PC-3 (cell line): ENCODE measurements at regions not wholly inside any gene's neighbourhood (a gene's known extent, or its start where the extent isn't known, plus 50 kb on each side); places are given as distances from the start of the nearest gene placed in this dataset.

Source experiments
- ATAC-seq: fragments of 200-7000 bp; cut with Tn5 transposase; 2 replicates; pipeline ENCODE4 v1.9.1; 2020; ENCODE audit warnings: mild to moderate bottlenecking, moderate library complexity
- BruUV-seq: library from RNA; stranded (reverse); fragments of 400-500 nt; replicated peaks from 2 replicates; lab custom pipeline; 2021; lab: Mats Ljungman, UMichigan
- CTCF ChIA-PET: fragments of 300-600 bp; sonication (Branson Sonifier 250); formaldehyde crosslinking; loops from one replicate; lab custom pipeline; 2022; ENCODE audit warnings: antibody characterized with exemption; lab: Charles Lee
- POLR2A ChIA-PET: fragments of 300-600 bp; sonication (Branson Sonifier 250); formaldehyde crosslinking; loops from one replicate; lab custom pipeline; 2022; ENCODE audit warnings: antibody characterized with exemption; ENCODE audit not compliant: unreplicated experiment; lab: Charles Lee
- DNase-seq: peaks from one replicate; pipeline ENCODE4 v3.0.0-alpha.2; 2015
- H2AFZ ChIP-seq: fragments of 300-600 bp; sonication (generic); 2 replicates; pipeline ENCODE4 v1.6.0; 2016; ENCODE audit warnings: antibody characterized with exemption, low read length
- H3F3A ChIP-seq: fragments of 300-600 bp; sonication (generic); one replicate; pipeline ENCODE4 v1.6.0; 2017; ENCODE audit warnings: antibody characterized with exemption, low read length, control low read depth, mild to moderate bottlenecking; ENCODE audit not compliant: unreplicated experiment
- H3K27ac ChIP-seq: fragments of 300-600 bp; sonication (generic); 2 replicates; pipeline ENCODE4 v1.5.1; 2016; ENCODE audit warnings: mild to moderate bottlenecking, low read length
- H3K27me3 ChIP-seq: fragments of 300-600 bp; sonication (generic); 2 replicates; pipeline ENCODE4 v1.6.1; 2016; ENCODE audit warnings: low read length, mixed read lengths
- H3K36me3 ChIP-seq: fragments of 300-600 bp; sonication (generic); 2 replicates; pipeline ENCODE4 v1.6.1; 2016; ENCODE audit warnings: low read depth, mixed run types, low read length, mixed read lengths
- H3K4me1 ChIP-seq: fragments of 300-600 bp; sonication (generic); 2 replicates; pipeline ENCODE4 v1.5.1; 2016; ENCODE audit warnings: low read length; ENCODE audit not compliant: insufficient read depth
- H3K4me2 ChIP-seq: fragments of 300-600 bp; sonication (generic); 2 replicates; pipeline ENCODE4 v1.6.0; 2016; ENCODE audit warnings: low read length
- H3K4me3 ChIP-seq: fragments of 300-600 bp; sonication (generic); 2 replicates; pipeline ENCODE4 v1.5.1; 2016; ENCODE audit warnings: mild to moderate bottlenecking, low read length, mixed read lengths
- H3K79me2 ChIP-seq: fragments of 300-600 bp; sonication (generic); 2 replicates; pipeline ENCODE4 v1.6.1; 2017; ENCODE audit warnings: low read length, mixed read lengths
- H3K9ac ChIP-seq: fragments of 300-600 bp; sonication (generic); 2 replicates; pipeline ENCODE4 v1.6.0; 2016; ENCODE audit warnings: mild to moderate bottlenecking, low read length
- H3K9me2 ChIP-seq: fragments of 300-600 bp; sonication (generic); replicated peaks from 2 replicates; pipeline ENCODE4 v1.6.1; 2016; ENCODE audit warnings: mixed run types, low read length, mixed read lengths
- H3K9me3 ChIP-seq: fragments of 300-600 bp; sonication (generic); 2 replicates; pipeline ENCODE4 v1.6.1; 2016; ENCODE audit warnings: low read length, mixed read lengths
- H4K20me1 ChIP-seq: fragments of 300-600 bp; sonication (generic); 2 replicates; pipeline ENCODE4 v1.6.1; 2016; ENCODE audit warnings: low read length, mixed read lengths
- CTCF ChIP-seq: fragments of 300-600 bp; sonication (generic); conservative IDR thresholded peaks from 2 replicates; pipeline ENCODE4 v1.5.1; 2017; ENCODE audit warnings: antibody characterized with exemption, low read depth, mild to moderate bottlenecking, low read length
- EZH2 ChIP-seq: fragments of 300-600 bp; sonication (generic); IDR thresholded peaks from one replicate; pipeline ENCODE4 v1.6.1; 2017; ENCODE audit warnings: antibody characterized with exemption, mild to moderate bottlenecking, low read length; ENCODE audit not compliant: unreplicated experiment
- EZH2phosphoT487 ChIP-seq: fragments of 300-600 bp; sonication (generic); IDR thresholded peaks from 2 replicates; pipeline ENCODE4 v1.6.1; 2018; ENCODE audit warnings: mild to moderate bottlenecking, antibody characterized with exemption, low read length, borderline replicate concordance
- intact Hi-C: fragments of 100-400 bp; cut with micrococcal nuclease; formaldehyde crosslinking; loops from 2 replicates; pipeline ENCODE4 v1.9.0; 2023

GRCh38 chr6:140321891-140322290 lies 947.4 kb upstream of the CITED2 start:
- H2AFZ ChIP-seq: no peak overlapping the region
- TF ChIP-seq CTCF (no peak), EZH2 (no peak), EZH2phosphoT487 (no peak)
- H3K9ac ChIP-seq: no peak overlapping the region
- no peak for ATAC-seq
- CTCF ChIA-PET: no interaction called here
- POLR2A ChIA-PET: no interaction called here
- no peak overlapping the region for H3K4me2 ChIP-seq
- no peak for DNase-seq
- no peak overlapping the region for H3K27ac ChIP-seq
- H3K4me1 ChIP-seq: 0 out of 2 replicates have a peak, but pooled peaks cover 3% of the 10 kb centered on the region
- BruUV-seq: no TSS peak
- H3K9me3 ChIP-seq: no peaks in the 10 kb centered on the region
- no peaks in the 10 kb centered on the region for H3F3A ChIP-seq
- no peaks in the 10 kb centered on the region for H3K79me2 ChIP-seq
- H3K4me3 ChIP-seq: no peak overlapping the region
- intact Hi-C loops: no loop called here
- H3K27me3 ChIP-seq: no peaks in the 10 kb centered on the region
- no peaks in the 10 kb centered on the region for H4K20me1 ChIP-seq
- H3K9me2 ChIP-seq: no peaks in the 10 kb centered on the region
- H3K36me3 ChIP-seq: no peaks in the 10 kb centered on the region

GRCh38 chr6:140320081-140321080 lies 945.9 kb upstream of the CITED2 start:
- no peak overlapping the region for H2AFZ ChIP-seq
- no peak overlapping the region for H3K27ac ChIP-seq
- no peak for DNase-seq
- intact Hi-C loops: no loop called here
- no peaks in the 10 kb centered on the region for H3K9me2 ChIP-seq
- no TSS peak for BruUV-seq
- H3K4me3 ChIP-seq: no peak overlapping the region
- H3K36me3 ChIP-seq: no peaks in the 10 kb centered on the region
- no peak overlapping the region for H3K9ac ChIP-seq
- no peaks in the 10 kb centered on the region for H3F3A ChIP-seq
- POLR2A ChIA-PET: no interaction called here
- H3K79me2 ChIP-seq: no peaks in the 10 kb centered on the region
- H3K9me3 ChIP-seq: no peaks in the 10 kb centered on the region
- H4K20me1 ChIP-seq: no peaks in the 10 kb centered on the region
- no peak for ATAC-seq
- H3K4me2 ChIP-seq: no peak overlapping the region
- no peaks in the 10 kb centered on the region for H3K27me3 ChIP-seq
- 0 out of 2 replicates have a peak, but pooled peaks cover 3% of the 10 kb centered on the region for H3K4me1 ChIP-seq
- CTCF ChIA-PET: no interaction called here
- TF ChIP-seq EZH2phosphoT487 (no peak), EZH2 (no peak), CTCF (no peak)

GRCh38 chr6:140319209-140319608 lies 944.8 kb upstream of the CITED2 start:
- Histone ChIP-seq H4K20me1 (no peaks in the 10 kb centered on the region), H3K4me2 (peak overlapping the region; percentile 55), H3K4me1 (0 out of 2 replicates have a peak, but pooled peaks cover 3% of the 10 kb centered on the region), H2AFZ (peak overlapping the region; percentile 73), H3K36me3 (no peaks in the 10 kb centered on the region), H3K4me3 (peak overlapping the region; percentile 52), H3K9me2 (no peaks in the 10 kb centered on the region), H3K9me3 (no peaks in the 10 kb centered on the region), H3K27me3 (no peaks in the 10 kb centered on the region), H3F3A (no peaks in the 10 kb centered on the region), H3K27ac (no peak overlapping the region), H3K9ac (no peak overlapping the region), H3K79me2 (no peaks in the 10 kb centered on the region)
- CTCF ChIA-PET: no interaction called here
- no TSS peak for BruUV-seq
- peak; percentile 4 for DNase-seq
- POLR2A ChIA-PET: no interaction called here
- ATAC-seq: no peak
- intact Hi-C loops: no loop called here
- TF ChIP-seq EZH2phosphoT487 (no peak), CTCF (no peak), EZH2 (no peak)
